Tibial nerve (tissue), 4 donors: ENCODE measurements at regions not wholly inside any gene's neighbourhood (a gene's known extent, or its start where the extent isn't known, plus 50 kb on each side); places are given as distances from the start of the nearest gene placed in this dataset.

ENCODE experiments used
- CTCF ChIP-seq, 5 experiments: fragments of 200-600 bp in 3 of 5; fragments of 450-650 bp in 2 of 5; sonication (generic) in 3 of 5; IDR thresholded peaks; one replicate each; pipeline ENCODE4 v1.5.1; 2016 to 2019; ENCODE audit warnings: antibody characterized with exemption in 5 of 5, mild to moderate bottlenecking in 3 of 5, moderate library complexity in 2 of 5
- EP300 ChIP-seq, 2 donors: sonication (generic); formaldehyde crosslinking; IDR thresholded peaks; one replicate each; pipeline ENCODE4 v1.6.1; 2017; ENCODE audit warnings: antibody characterized with exemption in 2 of 2, mild to moderate bottlenecking in 1 of 2

- TF ChIP-seq CTCF (IDR thresholded peaks at IDR 0.05): no peak
- no peak for TF ChIP-seq EP300 (IDR thresholded peaks at IDR 0.05)
Measured at GRCh38 chr12:105880824-105881388, 257.8 kb downstream of the NUAK1 start.
